Sigmoid colon (tissue), 6 donors: ENCODE measurements at regions not wholly inside any gene's neighbourhood (a gene's known extent, or its start where the extent isn't known, plus 50 kb on each side); places are given as distances from the start of the nearest gene placed in this dataset.

Experiments
- DNase-seq: peaks from one replicate; pipeline ENCODE4 v3.0.0-alpha.2; 2019
- H3K27ac ChIP-seq, 4 donors: fragments of 200-600 bp; sonication (generic); one replicate each; pipeline ENCODE4 v1.5.1; 2016 to 2019; ENCODE audit warnings: mild to moderate bottlenecking in 1 of 4
- H3K27me3 ChIP-seq, 3 donors: fragments of 200-600 bp; sonication (generic); one replicate each; pipeline ENCODE4 v1.5.1; 2019; ENCODE audit warnings: mild to moderate bottlenecking in 1 of 3
- H3K36me3 ChIP-seq, 4 donors: fragments of 200-600 bp; sonication (generic); one replicate each; pipeline ENCODE4 v1.5.1; 2016 to 2019
- H3K4me1 ChIP-seq, 4 donors: fragments of 200-600 bp; sonication (generic); one replicate each; pipeline ENCODE4 v1.5.1; 2017 to 2019
- H3K4me3 ChIP-seq, 4 donors: fragments of 200-600 bp; sonication (generic); one replicate each; pipeline ENCODE4 v1.5.1; 2017 to 2019; ENCODE audit warnings: mild to moderate bottlenecking in 2 of 4, moderate library complexity in 1 of 4
- H3K9me3 ChIP-seq, 4 donors: fragments of 200-600 bp in 3 of 4; sonication (generic) in 3 of 4; one replicate each; pipeline versions ENCODE4 v1.5.1 to v1.6.1; 2013 to 2019
- EP300 ChIP-seq, 4 donors: sonication (generic); formaldehyde crosslinking; IDR thresholded peaks; one replicate each; pipeline ENCODE4 v1.6.1; 2017; ENCODE audit warnings: antibody characterized with exemption in 4 of 4
- POLR2A ChIP-seq, 2 donors: fragments of 450-650 bp; IDR thresholded peaks; one replicate each; pipeline ENCODE4 v1.6.1; 2016; ENCODE audit warnings: antibody characterized with exemption in 2 of 2, mild to moderate bottlenecking in 2 of 2, moderate library complexity in 2 of 2
- POLR2AphosphoS5 ChIP-seq, 4 donors: sonication (generic); formaldehyde crosslinking; IDR thresholded peaks; one replicate each; pipeline ENCODE4 v1.6.1; 2017; ENCODE audit warnings: antibody characterized with exemption in 4 of 4
- WGBS, 2 donors: extraction: QIAGEN DNeasy Blood & Tissue Kit; methylation state at CpG; one replicate each; pipeline ENCODE4 v1.1.7; 2013; 5-methylcytosine and 5-hydroxymethylcytosine counted together
- intact Hi-C: fragments of 100-400 bp; cut with DNase I; formaldehyde crosslinking; loops from one replicate; pipeline ENCODE4 v1.15.1; 2023
- TF ChIP-seq, protein P1 (sequence below), 4 experiments: fragments of 450-650 bp in 3 of 4; fragments of 200-600 bp in 1 of 4; IDR thresholded peaks; one replicate each; pipeline ENCODE4 v1.5.1; 2016 to 2019; ENCODE audit warnings: antibody characterized with exemption in 4 of 4, mild to moderate bottlenecking in 3 of 4, moderate library complexity in 2 of 4
- donor health status: healthy with polysubstance abuse.
- donor health status: healthy.

DNA sequence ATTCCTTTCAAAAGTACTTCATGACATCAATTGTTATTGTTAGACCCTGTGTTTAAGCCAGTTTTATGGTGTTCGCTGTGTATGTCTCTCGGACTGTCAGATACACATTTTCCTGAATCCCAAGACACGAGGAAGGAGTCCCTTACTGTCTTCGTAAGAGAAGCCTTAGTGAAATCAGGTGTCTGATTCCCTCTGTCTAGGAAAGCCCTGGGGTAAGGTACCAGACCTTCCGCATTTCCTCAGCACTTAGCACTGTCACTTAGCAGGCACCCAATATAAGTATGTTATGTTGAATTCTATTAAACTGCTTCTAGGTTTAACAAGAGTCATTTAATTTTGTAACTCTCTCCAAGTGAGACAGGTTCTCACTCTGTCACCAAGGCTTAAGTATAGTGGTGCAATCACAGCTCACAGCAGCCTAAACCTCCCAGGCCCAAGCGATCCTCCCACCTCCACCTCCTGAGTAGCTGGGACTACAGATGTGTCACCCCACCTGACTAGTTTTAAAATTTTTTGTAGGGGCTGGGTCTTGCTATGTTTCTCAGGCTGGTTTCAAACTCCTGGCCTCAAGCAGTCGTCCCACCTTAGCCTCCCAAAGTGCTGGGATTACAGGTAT is 111.0 kb downstream of the BBS10 start:
- no peak overlapping the region for H3K4me3 ChIP-seq
- H3K27me3 ChIP-seq: no peaks in the 10 kb centered on the region
- intact Hi-C loops: no loop called here
- TF ChIP-seq, protein P1, sequence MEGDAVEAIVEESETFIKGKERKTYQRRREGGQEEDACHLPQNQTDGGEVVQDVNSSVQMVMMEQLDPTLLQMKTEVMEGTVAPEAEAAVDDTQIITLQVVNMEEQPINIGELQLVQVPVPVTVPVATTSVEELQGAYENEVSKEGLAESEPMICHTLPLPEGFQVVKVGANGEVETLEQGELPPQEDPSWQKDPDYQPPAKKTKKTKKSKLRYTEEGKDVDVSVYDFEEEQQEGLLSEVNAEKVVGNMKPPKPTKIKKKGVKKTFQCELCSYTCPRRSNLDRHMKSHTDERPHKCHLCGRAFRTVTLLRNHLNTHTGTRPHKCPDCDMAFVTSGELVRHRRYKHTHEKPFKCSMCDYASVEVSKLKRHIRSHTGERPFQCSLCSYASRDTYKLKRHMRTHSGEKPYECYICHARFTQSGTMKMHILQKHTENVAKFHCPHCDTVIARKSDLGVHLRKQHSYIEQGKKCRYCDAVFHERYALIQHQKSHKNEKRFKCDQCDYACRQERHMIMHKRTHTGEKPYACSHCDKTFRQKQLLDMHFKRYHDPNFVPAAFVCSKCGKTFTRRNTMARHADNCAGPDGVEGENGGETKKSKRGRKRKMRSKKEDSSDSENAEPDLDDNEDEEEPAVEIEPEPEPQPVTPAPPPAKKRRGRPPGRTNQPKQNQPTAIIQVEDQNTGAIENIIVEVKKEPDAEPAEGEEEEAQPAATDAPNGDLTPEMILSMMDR (IDR thresholded peaks at IDR 0.05): no peak
- TF ChIP-seq POLR2AphosphoS5 (IDR thresholded peaks at IDR 0.05) (no peak), EP300 (IDR thresholded peaks at IDR 0.05) (no peak), POLR2A (IDR thresholded peaks at IDR 0.05) (no peak)
- 83 to 86% methylated on average over 7 of the region's 7 CpGs for WGBS, 2 donors
- no peaks in the 10 kb centered on the region for H3K4me1 ChIP-seq
- DNase-seq: no peak
- H3K27ac ChIP-seq: no peak overlapping the region
- no peaks in the 10 kb centered on the region for H3K9me3 ChIP-seq
- H3K36me3 ChIP-seq: no peaks in the 10 kb centered on the region

DNA sequence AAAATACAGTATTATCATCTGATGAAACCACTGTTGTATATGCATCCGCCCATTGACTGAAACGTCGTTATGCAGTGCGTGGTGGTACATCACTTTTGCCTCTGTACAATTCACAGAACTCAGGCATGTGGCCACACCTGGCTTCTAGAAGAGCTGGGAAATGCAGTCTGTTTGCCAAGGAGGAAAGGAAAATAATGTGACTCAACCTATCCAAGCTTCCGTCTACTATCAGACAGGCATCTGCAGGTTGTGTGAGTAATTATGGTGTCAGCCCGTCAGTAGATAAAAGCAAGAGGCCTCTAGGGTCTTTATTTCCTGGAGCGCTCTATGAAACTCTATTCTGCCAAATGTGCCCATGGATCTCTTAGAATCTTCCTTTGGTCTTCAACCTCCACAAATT is 111.6 kb downstream of the BBS10 start:
- 71 to 82% methylated on average over 7 of the region's 7 CpGs for WGBS, 2 donors
- Histone ChIP-seq H3K4me1 (no peaks in the 10 kb centered on the region), H3K4me3 (no peak overlapping the region), H3K9me3 (no peaks in the 10 kb centered on the region), H3K27ac (no peak overlapping the region), H3K36me3 (no peaks in the 10 kb centered on the region), H3K27me3 (no peaks in the 10 kb centered on the region)
- intact Hi-C loops: no loop called here
- TF ChIP-seq EP300 (IDR thresholded peaks at IDR 0.05) (no peak), POLR2AphosphoS5 (IDR thresholded peaks at IDR 0.05) (no peak), POLR2A (IDR thresholded peaks at IDR 0.05) (no peak)
- TF ChIP-seq, protein P1 (IDR thresholded peaks at IDR 0.05): no peak
- DNase-seq: no peak

DNA sequence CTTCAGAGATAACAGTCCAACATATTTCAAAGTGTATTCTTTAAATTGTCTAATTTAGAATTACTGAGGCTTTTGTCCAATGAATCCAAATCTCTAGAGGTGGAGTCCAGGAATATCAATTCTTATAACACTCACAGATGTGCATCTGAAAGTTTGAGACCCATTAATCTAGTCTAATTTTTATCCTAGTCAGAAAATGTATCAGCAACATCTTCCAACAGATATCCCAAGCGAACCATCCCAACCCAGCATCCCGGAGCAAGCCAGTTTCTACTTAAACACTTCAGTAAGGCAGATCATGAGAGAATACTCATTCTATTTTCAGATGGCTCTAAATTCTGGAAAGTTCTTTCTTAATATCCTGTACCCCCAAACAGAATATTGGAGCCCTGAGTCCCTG is 113.5 kb downstream of the BBS10 start:
- intact Hi-C loops: no loop called here
- TF ChIP-seq POLR2A (IDR thresholded peaks at IDR 0.05) (no peak), POLR2AphosphoS5 (IDR thresholded peaks at IDR 0.05) (no peak), EP300 (IDR thresholded peaks at IDR 0.05) (no peak)
- TF ChIP-seq, protein P1 (IDR thresholded peaks at IDR 0.05): no peak
- H3K4me3 ChIP-seq: no peak overlapping the region
- H3K27ac ChIP-seq: no peak overlapping the region
- H3K9me3 ChIP-seq: no peaks in the 10 kb centered on the region
- no peaks in the 10 kb centered on the region for H3K27me3 ChIP-seq
- WGBS, 2 donors: 93 to 96% methylated on average over 2 of the region's 2 CpGs
- DNase-seq: no peak
- no peaks in the 10 kb centered on the region for H3K4me1 ChIP-seq
- H3K36me3 ChIP-seq: no peaks in the 10 kb centered on the region

DNA sequence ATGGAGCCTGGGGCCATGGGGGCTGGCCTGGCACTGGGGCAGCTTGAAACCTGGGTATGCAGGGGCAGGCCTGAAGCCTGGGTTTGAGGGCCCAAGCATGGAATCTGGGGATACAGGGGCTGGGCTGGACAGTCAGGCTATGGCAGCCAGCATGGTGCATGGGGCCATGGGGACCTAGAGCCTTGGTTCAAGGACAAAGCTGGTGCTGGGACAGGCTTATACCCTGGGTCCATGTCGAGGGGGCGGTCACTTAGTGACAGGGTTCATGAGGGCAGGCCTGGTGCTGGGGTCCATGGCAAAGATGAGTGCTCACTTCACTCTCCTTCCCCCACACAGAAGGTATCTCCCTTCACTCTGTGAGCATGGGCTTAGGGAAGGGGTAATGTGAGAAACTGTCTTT is 116.2 kb downstream of the BBS10 start:
- intact Hi-C loops: no loop called here

More for the DNA sequence above, 116.2 kb downstream of the BBS10 start:
- Histone ChIP-seq H3K4me1 (no peaks in the 10 kb centered on the region), H3K9me3 (no peaks in the 10 kb centered on the region), H3K27ac (no peak overlapping the region), H3K4me3 (no peak overlapping the region), H3K27me3 (no peaks in the 10 kb centered on the region), H3K36me3 (no peaks in the 10 kb centered on the region)
- WGBS, 2 donors: 88 to 93% methylated on average over 2 of the region's 2 CpGs
- TF ChIP-seq POLR2AphosphoS5 (IDR thresholded peaks at IDR 0.05) (no peak), EP300 (IDR thresholded peaks at IDR 0.05) (no peak), POLR2A (IDR thresholded peaks at IDR 0.05) (no peak)
- TF ChIP-seq, protein P1 (IDR thresholded peaks at IDR 0.05): no peak
- DNase-seq: no peak
